ENCODE measurements at regions not wholly inside any gene's neighbourhood (a gene's known extent, or its start where the extent isn't known, plus 50 kb on each side); places are given as distances from the start of the nearest gene placed in this dataset.

DNA sequence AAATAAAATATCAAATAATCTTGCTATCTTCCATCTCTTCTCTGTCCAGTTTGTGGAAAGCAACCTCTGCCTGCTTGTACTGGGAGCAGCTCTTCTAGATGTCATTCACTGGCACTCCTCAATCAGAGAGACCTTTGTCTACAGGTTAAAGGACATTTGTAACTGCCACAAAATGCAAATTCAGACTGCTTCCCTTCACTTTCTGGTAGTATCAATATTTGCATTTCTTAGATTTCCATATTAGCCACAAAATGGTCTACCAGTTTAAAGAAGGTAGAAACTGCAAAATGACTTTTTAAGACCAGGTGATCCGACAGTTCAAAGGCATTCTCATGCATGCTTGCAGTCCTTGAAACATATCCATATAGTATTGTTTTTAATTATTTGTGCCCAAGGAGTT is 51.7 kb upstream of the RCN1 start:
- no peak for DNase-seq (ENCODE audit: low read depth)

DNA sequence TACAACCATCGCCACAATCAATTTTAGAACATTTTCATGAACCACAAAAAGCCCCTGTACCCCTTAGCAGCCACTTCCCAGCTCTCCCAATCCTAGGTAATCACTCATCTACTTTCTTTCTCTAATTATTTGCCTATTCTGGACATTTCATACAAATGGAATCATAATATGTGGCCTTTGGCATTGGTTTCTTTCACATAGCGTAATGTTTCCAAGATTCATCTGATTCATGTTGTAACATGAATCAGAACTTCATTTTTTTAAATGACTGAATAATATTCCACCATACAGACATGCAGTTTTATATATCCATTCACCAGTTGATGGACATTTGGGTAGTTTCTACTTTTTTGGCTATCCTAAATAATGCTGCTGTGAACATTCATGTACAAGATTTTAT is 56.2 kb upstream of the RCN1 start:
- no peak for DNase-seq (ENCODE audit: low read depth)

DNA sequence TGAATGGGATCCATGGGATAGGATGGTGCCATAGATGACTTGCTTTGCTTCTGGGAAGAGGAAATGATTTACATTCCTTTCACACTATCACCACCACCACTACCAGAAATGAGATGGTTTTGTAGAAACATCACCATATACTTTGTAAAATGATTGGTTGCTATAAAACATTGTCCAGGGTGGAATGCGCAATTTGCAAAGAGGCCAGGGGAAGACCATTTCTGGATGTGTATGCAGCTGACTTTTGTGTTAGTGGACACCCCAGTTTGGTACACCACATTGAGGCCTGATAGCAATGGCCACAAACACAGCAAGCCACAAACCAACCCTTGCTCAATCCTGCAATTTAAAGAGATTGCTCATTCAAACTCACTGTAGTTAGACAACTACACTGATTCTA is 56.7 kb upstream of the RCN1 start:
- peak; percentile 72 for DNase-seq (ENCODE audit: low read depth)

DNA sequence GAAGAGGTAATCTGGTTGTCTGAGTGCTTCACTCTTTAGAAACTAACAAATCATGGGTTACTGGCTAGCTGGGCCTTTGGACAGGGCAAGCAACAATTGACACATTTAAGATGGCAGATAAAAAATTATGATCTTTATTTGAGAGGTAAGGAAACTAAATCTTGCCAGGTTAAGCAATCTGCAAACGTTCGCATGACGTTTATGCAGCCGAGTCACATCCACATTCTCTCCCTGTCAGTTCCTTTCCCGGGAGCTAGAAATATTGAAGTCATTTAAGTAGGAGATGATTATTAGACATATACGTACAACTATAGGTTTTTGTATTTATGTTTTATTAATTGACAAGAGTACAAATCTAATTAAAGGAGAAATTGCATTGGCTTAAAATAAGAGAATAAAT is 57.4 kb upstream of the RCN1 start:
- no peak for DNase-seq (ENCODE audit: low read depth)

DNA sequence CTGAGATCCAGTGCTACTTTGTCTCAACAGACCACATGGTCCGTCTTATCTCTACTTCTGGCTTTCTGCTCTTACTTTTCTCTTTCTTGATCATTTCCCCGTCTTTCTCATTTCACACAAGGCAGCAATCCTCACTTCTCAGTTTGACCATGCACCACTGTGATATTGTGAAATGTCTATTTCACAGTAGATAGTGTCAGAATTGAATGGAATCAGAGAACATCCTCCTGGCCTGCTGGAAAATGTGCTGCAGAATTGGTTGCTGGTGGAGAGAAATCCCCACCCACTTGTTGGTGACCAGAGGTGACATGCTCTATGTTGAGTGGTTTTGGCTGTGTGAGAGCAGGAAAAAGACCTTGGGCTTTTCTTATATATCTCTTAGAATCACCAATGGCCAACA is 57.8 kb upstream of the RCN1 start:
- no peak for DNase-seq (ENCODE audit: low read depth)

DNA sequence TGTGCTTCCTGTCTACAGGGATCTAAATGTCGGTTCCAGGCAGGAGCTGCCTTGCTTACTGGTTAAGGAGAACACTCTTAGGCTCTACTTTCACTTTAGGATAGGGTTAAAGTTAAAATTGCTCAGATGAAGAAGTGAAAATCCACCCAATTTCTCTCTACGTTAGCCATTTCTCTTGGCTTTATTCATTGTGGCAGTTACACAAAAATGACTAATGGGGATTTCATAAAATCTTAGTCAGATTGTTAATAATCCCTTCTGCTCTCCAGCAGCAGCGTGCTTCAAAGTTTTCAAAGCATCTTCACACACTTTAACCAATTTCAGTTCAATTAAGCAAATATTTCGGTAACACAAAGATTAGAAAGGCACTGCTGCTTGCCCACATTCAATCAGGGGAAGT is 58.4 kb upstream of the RCN1 start:
- DNase-seq (ENCODE audit: low read depth) = no peak

DNA sequence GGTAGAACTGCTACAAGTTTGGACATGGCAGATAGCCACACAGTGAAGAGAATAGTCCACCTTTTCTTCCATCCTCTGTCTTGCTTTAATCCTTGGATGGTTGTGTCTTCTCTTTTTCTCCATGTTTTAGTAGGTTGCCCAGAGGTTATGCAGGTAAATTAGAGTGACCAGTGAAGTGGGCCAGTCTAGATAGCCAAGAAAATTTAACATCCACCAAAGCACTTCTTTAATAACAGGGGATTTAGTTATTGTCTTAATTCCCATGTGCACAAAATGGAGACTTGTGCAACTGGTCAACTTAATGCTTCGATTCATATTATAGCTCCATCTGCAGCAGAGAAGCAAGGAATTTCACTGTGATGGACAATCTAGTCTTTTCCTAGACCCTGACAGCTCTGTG is 58.8 kb upstream of the RCN1 start:
- DNase-seq (ENCODE audit: low read depth) = no peak

DNA sequence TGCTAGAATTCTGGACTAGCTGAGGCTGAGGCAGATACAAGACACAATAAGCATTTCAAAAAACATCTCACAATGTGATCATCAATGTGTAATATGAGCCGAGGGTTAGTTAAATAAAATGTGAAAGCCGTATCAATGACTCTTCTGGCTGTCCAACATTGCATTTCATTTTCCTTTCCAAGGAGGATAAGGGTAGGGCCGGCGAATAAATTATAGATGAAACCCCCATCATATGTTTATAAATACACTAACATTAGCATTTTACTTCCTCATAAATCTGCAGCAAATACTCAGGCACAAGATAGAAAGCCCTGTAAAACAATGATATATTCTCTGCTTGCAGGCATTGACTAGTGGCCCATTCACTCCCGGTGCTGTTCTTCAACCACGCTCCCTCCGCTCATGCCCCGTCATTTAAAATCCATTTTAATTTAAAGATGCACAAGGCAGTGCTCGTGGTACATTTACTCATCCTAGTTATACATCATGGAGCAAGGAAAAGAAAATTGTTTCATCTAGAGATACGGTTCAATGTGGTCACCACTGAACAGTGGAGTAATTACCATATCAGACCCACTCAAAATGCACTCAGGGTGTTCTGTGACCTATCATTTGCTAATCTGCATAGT is 59.9 kb upstream of the RCN1 start:
- no peak for DNase-seq (ENCODE audit: low read depth)

DNA sequence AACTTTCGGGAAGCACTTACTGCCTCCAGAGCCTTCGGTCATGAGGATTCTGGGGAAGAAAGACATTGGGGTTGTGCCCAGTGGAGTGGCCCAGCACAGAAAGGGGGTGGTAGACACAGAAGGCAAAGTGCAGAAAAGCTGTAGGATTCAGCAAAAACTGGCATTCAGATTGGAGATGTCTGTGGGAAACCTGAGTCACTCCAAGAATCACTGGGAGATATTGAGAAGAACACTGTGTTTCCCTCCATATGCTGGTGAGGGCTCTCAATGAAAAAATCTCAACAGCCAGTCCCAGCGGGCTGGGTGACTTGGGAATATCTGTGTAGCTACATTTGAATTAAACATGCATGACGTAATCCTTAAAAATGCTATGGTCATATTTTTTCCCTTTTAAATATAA is 61.2 kb upstream of the RCN1 start:
- DNase-seq (ENCODE audit: low read depth) = no peak

DNA sequence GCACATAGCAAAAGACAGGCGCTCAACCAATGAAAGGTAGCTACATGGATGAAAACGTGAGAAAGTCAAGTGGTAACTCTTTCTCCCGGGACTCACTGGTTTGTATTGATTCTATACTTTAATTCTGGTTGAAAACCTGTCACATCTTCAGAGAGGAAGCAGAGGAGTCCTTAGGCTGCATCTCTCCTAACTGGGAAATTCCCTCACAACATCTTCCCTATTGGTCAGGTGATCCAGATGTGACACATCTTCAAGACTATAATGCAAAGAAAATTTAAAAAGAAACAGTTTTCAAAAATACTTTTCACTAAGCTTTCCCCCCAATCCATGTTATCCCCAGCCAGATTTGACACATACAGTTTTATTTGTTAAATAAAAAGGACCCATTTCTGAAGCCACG is 62.7 kb upstream of the RCN1 start:
- DNase-seq (ENCODE audit: low read depth) = no peak

DNA sequence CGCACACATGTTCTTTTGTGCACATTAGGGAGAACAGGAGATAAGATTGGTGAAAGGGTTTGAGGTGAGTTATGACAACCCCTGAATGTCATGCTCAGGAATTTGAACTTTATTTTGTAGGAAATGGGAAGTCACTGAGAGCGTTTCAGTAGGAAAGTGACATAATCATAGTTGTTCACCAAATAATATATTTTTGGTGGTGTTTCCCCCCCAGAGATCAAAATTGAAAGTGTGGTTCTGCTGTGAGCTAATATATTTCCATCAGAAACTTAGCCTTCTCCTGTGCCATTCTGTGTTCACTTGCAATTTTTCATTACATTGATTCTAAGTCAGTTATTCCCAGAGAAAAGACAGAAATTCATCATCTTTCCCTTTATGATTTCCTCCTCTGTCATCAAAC is 64.1 kb upstream of the RCN1 start:
- no peak for DNase-seq (ENCODE audit: low read depth)

DNA sequence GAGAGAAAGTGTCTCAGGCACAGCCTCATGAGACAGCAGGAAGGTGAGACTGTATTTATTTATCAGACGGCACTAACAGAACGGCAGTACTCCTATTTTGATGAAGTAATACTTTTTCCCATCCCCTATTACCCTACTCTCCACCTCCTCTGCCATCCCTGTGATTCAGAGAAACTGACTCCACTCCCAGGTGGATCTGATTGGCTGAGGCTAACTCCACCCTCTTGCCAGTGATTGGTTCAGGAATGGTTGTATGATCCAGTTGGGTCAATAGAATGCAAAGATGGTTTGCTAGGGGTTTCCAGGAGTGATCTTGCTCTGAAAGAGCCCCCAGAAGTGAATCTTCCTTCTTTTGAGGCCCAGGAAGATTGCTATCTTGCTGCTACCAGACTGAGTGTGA is 65.9 kb upstream of the RCN1 start:
- DNase-seq (ENCODE audit: low read depth) = no peak

DNA sequence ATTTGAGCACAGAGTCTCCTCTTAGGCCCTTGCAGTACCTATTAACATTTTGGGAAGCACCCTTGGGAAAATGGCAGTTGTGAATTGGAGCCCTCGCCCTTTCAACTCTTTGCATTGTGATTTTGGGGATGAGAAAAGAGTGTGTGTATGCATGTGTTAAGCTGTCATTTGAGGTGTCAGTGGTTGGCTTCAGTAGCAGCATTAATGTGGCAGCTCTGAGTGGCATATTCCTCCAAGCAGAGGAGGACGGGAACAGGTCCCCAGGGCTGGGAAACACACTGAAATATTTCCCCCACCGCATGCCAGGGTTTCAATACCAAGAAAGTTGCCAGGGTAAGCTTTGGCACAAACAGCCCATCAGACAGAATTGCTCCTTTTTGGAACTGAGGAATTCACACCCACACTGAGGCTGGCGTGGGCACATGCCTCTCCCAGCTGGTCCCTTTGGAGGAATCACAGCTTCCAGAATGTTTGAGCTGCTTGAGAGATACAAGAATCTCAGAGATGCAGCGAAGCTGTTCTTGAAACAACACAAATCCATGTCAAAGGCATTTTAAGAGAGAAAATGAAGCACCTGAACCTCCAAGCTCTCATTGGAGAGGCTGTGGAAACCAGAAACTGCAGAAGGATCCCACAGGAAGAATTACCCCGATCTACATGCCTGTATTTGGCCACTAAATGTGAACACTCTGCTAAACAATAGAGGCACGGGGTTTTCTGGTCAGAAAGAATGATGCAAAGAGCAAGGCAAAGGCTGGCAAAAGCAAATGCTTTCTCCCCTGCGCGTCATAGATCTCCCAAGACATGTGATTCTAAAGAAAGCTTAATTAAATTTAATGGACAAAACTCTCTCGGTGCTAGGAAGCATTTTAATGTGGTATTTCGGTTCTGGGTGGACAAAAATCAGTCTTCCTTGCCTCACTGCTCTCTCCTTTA is 67.2 kb upstream of the RCN1 start:
- peak; percentile 5 for DNase-seq (ENCODE audit: low read depth)

DNA sequence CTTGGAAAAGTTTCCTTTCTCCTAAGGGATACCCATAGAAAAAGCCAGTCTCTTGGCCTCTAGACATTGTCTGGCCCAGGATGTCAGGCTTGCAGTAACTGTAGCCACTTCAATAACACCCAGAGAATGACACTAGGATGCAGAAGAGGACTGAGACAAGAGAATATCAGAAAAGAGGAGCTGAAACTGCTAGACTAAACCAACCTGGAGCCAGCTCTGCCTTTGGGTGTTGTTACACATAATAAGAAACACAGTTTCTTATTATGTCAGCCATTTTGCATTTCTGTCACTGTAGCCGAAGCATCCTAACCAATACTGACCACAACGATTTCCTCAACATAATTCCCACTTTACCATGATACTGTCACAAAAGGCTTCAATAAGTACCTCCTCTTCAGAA is 72.2 kb upstream of the RCN1 start:
- no peak for DNase-seq (ENCODE audit: low read depth)

DNA sequence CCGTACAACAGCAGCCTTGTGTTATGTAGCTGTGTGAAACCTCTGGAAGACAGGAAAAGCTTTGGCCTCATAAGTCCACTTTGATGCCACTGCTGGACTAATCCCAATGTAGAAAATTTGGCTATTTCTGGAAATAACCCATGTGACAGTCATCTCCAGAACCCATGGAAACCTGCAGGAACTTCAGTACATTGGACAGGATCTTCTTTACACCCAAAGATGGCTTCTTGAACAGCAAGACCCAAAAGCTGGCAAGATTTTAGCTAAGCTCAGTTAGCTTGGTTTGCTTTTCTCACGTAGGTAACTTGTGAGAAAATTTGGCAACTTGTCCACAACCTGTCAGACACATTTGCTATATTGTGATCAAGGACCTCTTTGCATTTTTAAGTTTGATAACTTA is 74.8 kb upstream of the RCN1 start:
- no peak for DNase-seq (ENCODE audit: low read depth)

DNA sequence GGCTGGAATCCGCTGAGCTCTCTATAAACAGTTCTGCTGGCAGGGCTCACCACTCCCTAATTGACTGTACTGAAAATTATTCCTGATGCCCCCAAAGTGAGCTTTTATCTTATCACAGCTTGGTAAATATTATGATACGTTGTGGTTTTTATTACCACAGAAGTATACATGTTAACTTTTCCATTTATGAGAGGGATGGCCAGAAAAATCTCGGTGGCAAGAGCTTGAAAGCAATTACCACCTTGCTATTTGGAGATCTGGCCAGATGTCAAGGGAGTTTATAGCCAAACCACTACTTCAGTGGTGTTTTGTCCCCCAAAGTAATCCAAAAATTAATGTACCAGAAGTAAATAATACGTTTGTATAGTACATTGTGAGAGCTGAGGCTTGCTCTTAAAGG is 75.4 kb upstream of the RCN1 start:
- no peak for DNase-seq (ENCODE audit: low read depth)

DNA sequence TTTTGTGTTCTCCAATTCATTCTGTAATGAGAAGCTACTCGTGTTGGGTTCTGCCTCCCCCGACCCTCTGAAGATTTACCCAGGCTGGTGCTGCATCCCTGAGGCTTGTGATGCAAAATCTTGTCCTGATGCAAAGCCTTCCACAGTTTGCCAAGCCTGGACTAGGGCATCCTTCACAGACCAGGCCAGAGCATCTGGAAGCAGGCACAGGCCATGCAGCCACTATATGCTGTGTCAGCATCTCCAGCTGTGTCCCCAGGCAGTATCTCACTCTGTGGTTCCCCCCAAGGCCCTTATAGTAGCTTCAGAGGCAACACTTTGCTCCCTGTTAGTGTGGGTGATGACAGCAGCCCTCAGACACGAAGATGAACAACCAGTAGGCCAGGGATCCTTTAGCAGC is 77.3 kb upstream of the RCN1 start:
- no peak for DNase-seq (ENCODE audit: low read depth)

DNA sequence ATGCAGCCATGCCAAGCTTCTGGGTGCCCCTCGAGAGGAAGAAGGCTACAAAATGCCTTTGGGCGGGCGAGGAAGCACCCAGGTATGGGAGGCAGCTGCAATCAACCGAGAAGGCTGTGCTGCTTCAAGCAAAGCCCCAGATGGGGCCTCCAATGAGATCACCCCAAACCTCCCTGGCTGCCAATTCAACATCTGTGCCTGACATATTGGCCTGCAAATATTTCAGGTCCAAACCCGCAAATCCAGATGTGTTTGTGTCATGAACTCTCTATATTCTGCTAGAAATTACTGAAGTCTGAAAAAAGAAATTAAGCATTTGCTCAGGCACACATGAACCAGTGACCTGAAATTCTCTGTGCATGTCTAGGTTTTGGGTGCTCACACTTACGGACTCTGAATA is 78.8 kb upstream of the RCN1 start:
- DNase-seq (ENCODE audit: low read depth) = no peak

DNA sequence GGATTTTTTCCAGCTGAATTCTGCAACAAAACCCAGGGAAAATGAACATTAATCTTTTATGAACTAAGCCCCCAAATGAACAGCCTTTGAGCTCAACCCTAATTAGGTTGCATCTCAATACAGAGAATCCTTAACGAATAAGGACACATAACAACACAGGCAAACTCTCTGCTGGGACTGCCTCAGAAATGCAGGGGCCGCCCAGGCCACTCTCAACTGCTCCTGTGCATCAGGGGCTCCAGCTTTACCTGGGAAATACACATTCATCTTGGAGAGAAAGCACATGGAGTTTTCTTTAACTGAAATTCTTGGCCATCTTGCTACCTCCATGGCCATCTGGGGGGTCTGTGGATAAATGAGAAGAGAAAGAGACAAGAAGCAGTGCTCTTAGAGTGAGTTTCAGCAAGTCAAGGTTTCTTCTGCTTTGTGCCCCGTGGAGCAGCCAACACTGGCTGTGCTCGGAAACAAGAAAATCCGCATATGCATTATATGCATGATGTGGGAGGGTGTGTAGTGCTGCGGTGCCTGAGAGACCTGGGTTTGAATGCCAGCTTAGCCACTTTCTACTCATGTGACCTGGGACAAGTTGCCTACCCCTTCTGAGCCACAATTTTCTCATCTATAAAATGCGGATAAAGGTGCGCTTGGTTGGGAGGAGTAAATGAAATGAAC is 81.9 kb upstream of the RCN1 start:
- DNase-seq (ENCODE audit: low read depth) = no peak

DNA sequence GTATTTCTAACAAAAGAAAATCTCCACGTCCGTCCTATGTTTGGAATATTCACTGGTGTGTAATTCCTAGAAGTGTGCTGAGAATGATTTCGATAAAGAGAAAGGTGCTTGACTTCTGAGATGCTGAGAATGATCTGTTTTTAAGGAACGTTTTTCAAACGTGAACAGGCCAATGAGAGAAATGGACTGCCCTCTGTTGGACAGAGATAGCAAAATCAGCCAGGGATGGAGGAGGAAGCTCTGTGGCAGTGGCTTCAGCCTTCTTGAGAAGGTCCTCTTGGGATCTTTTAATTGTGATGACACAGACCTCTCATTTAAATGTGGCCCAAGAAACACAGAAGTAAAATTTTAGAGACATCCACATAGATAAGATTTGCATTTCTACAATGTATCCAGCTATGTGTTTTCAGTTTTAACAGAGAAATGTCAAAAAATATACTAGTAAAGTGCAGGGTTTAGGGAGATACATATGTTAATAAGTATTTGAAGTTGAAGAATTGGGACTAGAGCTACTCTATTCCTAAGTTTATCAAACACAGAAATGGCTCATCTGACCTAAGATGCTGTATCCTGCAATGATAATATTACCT is 84.0 kb upstream of the RCN1 start:
- DNase-seq (ENCODE audit: low read depth) = peak; percentile 43

DNA sequence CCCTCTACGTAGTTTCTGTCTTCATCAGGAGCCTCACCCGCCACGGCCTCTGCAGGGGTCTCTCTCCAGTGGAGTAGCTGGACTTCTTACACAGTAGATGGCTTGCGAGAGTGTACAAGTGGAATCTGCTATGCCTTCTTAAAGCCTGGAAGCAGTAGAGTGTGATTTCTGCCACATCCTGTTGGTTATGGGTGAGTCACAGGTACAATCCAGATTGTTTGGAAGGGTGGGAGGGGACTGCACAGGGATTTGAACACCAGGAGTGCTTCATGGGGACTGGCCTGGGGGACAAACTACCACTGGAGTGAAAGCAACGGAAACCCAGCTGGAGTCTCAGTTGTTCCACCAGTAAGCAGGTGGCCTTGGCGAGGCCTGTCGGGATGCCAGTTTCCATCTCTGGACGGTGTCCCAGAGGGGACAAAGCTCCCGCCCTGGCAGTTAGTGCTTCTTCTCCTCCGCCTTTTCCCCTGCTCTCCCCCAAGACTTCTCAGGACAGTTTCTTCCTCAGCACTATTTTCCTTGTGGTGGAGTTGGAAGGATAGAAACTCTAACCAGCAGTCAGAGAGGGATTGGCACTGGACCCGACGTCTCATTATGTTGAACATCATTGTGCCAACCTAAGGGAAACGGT is 85.0 kb upstream of the RCN1 start:
- DNase-seq (ENCODE audit: low read depth) = peak; percentile 62

DNA sequence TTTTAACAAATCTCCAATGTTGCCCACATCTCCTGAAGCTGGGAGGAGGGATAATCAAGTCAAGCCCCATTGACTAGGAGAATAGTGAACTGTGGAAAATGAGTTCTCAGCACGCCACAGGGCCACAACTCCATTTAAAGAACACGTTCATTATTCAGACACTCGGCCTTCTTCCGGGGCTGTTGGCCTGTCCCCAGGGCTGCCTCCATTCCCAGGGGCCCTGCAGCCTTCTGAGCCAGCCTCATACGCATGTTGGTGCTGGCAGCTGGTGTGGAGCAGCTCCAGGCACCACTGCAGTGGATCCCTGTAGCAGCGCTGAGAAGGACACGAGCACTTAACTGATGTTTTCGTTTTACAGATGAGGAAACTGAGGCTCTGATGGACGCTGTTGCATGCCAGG is 87.5 kb upstream of the RCN1 start:
- peak; percentile 31 for DNase-seq (ENCODE audit: low read depth)

All from renal cortical epithelial cell (primary cell).